ENCODE measurements at regions not wholly inside any gene's neighbourhood (a gene's known extent, or its start where the extent isn't known, plus 50 kb on each side); places are given as distances from the start of the nearest gene placed in this dataset.

- TF ChIP-seq CTCF (IDR thresholded peaks at IDR 0.05; ENCODE audit: unreplicated experiment): no peak
- no peak overlapping the region for H3K4me3 Mint-ChIP-seq
- H3K27ac Mint-ChIP-seq: no peak overlapping the region
- no peaks in the 10 kb centered on the region for H3K27me3 Mint-ChIP-seq (ENCODE audit: low read depth)
- no peaks in the 10 kb centered on the region for H3K36me3 Mint-ChIP-seq
- DNase-seq (ENCODE audit: low spot score in 2 of 2, unreplicated experiment in 2 of 2): no peak
- no peaks in the 10 kb centered on the region for H3K4me1 Mint-ChIP-seq
- H3K9me3 Mint-ChIP-seq: no peaks in the 10 kb centered on the region
Measured at GRCh38 chr10:57294698-57295097, 933.6 kb upstream of the ZWINT start.

GRCh38 chr10:57288754-57289153 lies 927.7 kb upstream of the ZWINT start:
- no peak for DNase-seq (ENCODE audit: low spot score in 2 of 2, unreplicated experiment in 2 of 2)
- H3K27ac Mint-ChIP-seq: no peak overlapping the region
- TF ChIP-seq CTCF (IDR thresholded peaks at IDR 0.05; ENCODE audit: unreplicated experiment): no peak
- H3K9me3 Mint-ChIP-seq: peaks cover 15% of the 10 kb centered on the region
- peaks cover 2% of the 10 kb centered on the region for H3K36me3 Mint-ChIP-seq
- no peak overlapping the region for H3K4me3 Mint-ChIP-seq
- no peaks in the 10 kb centered on the region for H3K27me3 Mint-ChIP-seq (ENCODE audit: low read depth)
- no peaks in the 10 kb centered on the region for H3K4me1 Mint-ChIP-seq

- Mint-ChIP-seq H3K27ac (no peak overlapping the region), H3K36me3 (no peaks in the 10 kb centered on the region), H3K4me3 (no peak overlapping the region), H3K27me3 (ENCODE audit: low read depth) (no peaks in the 10 kb centered on the region), H3K9me3 (peaks cover 4% of the 10 kb centered on the region), H3K4me1 (peaks cover 4% of the 10 kb centered on the region)
- DNase-seq (ENCODE audit: low spot score in 2 of 2, unreplicated experiment in 2 of 2): no peak
- no peak for TF ChIP-seq CTCF (IDR thresholded peaks at IDR 0.05; ENCODE audit: unreplicated experiment)
Measured at GRCh38 chr10:57262892-57263291, 901.8 kb upstream of the ZWINT start.

GRCh38 chr10:57260175-57260574 lies 899.1 kb upstream of the ZWINT start:
- no peak for TF ChIP-seq CTCF (IDR thresholded peaks at IDR 0.05; ENCODE audit: unreplicated experiment)
- Mint-ChIP-seq H3K9me3 (peaks cover 4% of the 10 kb centered on the region), H3K27ac (no peak overlapping the region), H3K36me3 (no peaks in the 10 kb centered on the region), H3K27me3 (ENCODE audit: low read depth) (no peaks in the 10 kb centered on the region), H3K4me3 (no peak overlapping the region), H3K4me1 (peaks cover 4% of the 10 kb centered on the region)
- DNase-seq (ENCODE audit: low spot score in 2 of 2, unreplicated experiment in 2 of 2): no peak

- no peaks in the 10 kb centered on the region for H3K27me3 Mint-ChIP-seq (ENCODE audit: low read depth)
- no peak for DNase-seq (ENCODE audit: low spot score in 2 of 2, unreplicated experiment in 2 of 2)
- no peak overlapping the region for H3K4me3 Mint-ChIP-seq
- H3K4me1 Mint-ChIP-seq: peaks cover 5% of the 10 kb centered on the region
- H3K9me3 Mint-ChIP-seq: no peaks in the 10 kb centered on the region
- no peaks in the 10 kb centered on the region for H3K36me3 Mint-ChIP-seq
- no peak overlapping the region for H3K27ac Mint-ChIP-seq
- TF ChIP-seq CTCF (IDR thresholded peaks at IDR 0.05; ENCODE audit: unreplicated experiment): no peak
Measured at GRCh38 chr10:57249615-57250281, 888.7 kb upstream of the ZWINT start.

- no peak for DNase-seq (ENCODE audit: low spot score in 2 of 2, unreplicated experiment in 2 of 2)
- H3K36me3 Mint-ChIP-seq: no peaks in the 10 kb centered on the region
- TF ChIP-seq CTCF (IDR thresholded peaks at IDR 0.05; ENCODE audit: unreplicated experiment): no peak
- H3K27me3 Mint-ChIP-seq (ENCODE audit: low read depth): no peaks in the 10 kb centered on the region
- H3K27ac Mint-ChIP-seq: no peak overlapping the region
- no peak overlapping the region for H3K4me3 Mint-ChIP-seq
- peaks cover 7% of the 10 kb centered on the region for H3K4me1 Mint-ChIP-seq
- no peaks in the 10 kb centered on the region for H3K9me3 Mint-ChIP-seq
Measured at GRCh38 chr10:57247271-57247670, 886.2 kb upstream of the ZWINT start.
